ENCODE measurements at regions not wholly inside any gene's neighbourhood (a gene's known extent, or its start where the extent isn't known, plus 50 kb on each side); places are given as distances from the start of the nearest gene placed in this dataset.

DNA sequence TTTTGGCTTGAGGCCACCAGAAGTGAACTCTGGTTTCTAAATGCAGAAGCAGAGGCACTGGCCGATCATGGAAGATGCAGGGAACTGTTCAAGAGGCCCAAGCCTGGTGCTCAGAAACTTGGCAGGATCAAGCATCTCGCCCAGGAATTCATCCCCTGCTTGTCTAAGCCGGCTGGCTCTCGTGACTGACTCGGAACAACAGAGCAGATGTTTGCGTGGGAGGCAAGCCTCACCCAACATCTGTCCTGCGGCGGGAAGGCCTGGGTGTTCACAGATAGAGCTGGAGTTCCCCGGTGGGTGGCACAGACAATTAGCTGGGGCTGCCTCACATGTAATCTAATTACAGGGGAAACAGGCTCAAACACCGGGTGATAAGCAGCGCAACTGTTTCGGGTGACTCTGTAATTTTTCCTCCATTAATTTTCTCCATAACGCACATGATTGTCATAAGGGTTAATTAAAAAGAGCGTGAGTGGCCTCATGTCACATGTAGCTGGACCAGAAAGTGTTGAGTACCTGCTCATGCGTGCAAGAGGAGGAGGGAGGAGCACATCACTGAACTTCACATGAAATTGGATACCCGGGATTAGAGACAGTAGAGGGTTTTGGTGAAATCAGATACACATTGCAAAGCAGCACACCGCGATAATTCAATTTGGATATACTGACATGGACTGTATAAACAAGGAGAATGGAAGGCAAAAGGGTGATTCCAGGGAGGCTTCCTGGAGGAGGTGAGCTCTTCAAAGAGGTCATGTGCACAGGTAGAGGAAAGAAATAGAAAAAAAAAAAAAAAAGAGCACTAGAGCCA lies 180.0 kb downstream of the ETS2 start:
- peak; percentile 81 for DNase-seq
- 34 to 51% methylated on average over 17 to 18 of the region's 18 CpGs for WGBS, 2 donors
- Histone ChIP-seq H3K27ac (peak overlapping the region; percentile 63 to 66), H3K9me3 (no peaks in the 10 kb centered on the region), H3K36me3 (ENCODE audit: low read depth, missing control alignments) (no peaks in the 10 kb centered on the region), H3K27me3 (no peaks in the 10 kb centered on the region), H3K4me3 (no peak overlapping the region), H3K4me1 (peaks cover 55% of the 10 kb centered on the region)
- no peak for TF ChIP-seq POLR2A (IDR thresholded peaks at IDR 0.05)
- TF ChIP-seq, protein P1, sequence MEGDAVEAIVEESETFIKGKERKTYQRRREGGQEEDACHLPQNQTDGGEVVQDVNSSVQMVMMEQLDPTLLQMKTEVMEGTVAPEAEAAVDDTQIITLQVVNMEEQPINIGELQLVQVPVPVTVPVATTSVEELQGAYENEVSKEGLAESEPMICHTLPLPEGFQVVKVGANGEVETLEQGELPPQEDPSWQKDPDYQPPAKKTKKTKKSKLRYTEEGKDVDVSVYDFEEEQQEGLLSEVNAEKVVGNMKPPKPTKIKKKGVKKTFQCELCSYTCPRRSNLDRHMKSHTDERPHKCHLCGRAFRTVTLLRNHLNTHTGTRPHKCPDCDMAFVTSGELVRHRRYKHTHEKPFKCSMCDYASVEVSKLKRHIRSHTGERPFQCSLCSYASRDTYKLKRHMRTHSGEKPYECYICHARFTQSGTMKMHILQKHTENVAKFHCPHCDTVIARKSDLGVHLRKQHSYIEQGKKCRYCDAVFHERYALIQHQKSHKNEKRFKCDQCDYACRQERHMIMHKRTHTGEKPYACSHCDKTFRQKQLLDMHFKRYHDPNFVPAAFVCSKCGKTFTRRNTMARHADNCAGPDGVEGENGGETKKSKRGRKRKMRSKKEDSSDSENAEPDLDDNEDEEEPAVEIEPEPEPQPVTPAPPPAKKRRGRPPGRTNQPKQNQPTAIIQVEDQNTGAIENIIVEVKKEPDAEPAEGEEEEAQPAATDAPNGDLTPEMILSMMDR (IDR thresholded peaks at IDR 0.05): no peak
- intact Hi-C loops (cut with DNase I; ENCODE audit: low total_unique reads): no loop called here

DNA sequence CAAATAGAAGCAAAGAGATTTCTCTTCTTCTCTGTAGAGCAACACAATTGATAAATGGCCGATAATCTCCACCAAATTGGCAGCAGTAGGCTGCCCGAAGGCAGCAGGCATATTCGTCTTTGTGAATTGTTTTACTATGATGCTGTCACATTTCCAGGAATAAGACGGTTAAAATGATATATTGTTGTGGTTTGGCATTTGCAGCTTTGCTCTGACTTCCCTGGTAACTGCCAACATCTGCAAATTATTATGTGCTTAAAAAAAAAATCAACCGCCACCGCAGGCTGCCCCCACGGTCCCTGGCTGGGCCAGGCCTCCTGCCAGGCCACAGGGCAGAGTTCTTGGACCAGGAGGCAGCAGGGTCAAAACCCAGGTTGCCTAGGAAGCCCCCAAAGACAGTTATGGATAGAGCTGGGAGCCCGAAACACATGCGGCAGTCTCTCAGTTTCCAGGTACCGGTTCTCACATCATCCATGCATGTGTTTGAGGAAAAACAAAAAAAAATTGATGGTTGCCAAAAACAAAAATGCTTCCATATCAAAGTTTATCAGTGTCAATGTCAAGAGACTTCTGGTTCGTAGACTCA lies 179.3 kb downstream of the ETS2 start:
- no peaks in the 10 kb centered on the region for H3K27me3 ChIP-seq
- no peak overlapping the region for H3K4me3 ChIP-seq
- no peak for DNase-seq
- no peak for TF ChIP-seq POLR2A (IDR thresholded peaks at IDR 0.05)
- TF ChIP-seq, protein P1 (IDR thresholded peaks at IDR 0.05): no peak
- peak overlapping the region; percentile 63 to 66 for H3K27ac ChIP-seq
- H3K4me1 ChIP-seq: peaks cover 48% of the 10 kb centered on the region
- intact Hi-C loops (cut with DNase I; ENCODE audit: low total_unique reads): no loop called here
- H3K9me3 ChIP-seq: no peaks in the 10 kb centered on the region
- H3K36me3 ChIP-seq (ENCODE audit: low read depth, missing control alignments): no peaks in the 10 kb centered on the region
- 29 to 38% methylated on average over 11 of the region's 11 CpGs for WGBS, 2 donors

DNA sequence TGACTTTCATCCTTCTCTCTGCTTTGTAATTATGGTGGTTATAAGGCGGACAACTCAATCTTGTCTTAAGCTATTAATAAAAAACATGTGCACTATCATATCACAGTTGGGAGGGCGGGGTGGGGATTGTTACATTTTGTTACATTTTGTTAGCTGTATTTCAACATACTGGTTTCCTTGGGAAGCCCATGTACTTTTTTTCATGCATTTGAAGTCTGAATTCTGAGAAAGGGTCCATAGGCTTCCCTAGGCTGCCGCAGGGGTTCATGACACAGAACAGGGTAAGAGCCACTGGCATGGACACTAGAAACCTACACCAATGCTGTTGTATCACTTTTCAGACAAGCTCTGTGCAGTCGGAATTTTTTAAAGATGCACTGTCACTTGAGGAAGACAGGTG lies 178.8 kb downstream of the ETS2 start:
- WGBS, 2 donors: 46 to 52% methylated on average over 4 of the region's 4 CpGs
- Histone ChIP-seq H3K4me1 (peaks cover 45% of the 10 kb centered on the region), H3K4me3 (no peak overlapping the region), H3K27me3 (no peaks in the 10 kb centered on the region), H3K27ac (peak overlapping the region; percentile 63 to 66), H3K9me3 (no peaks in the 10 kb centered on the region), H3K36me3 (ENCODE audit: low read depth, missing control alignments) (no peaks in the 10 kb centered on the region)
- peak; percentile 36 for DNase-seq
- TF ChIP-seq POLR2A (IDR thresholded peaks at IDR 0.05): no peak
- TF ChIP-seq, protein P1 (IDR thresholded peaks at IDR 0.05): no peak
- intact Hi-C loops (cut with DNase I; ENCODE audit: low total_unique reads): no loop called here

DNA sequence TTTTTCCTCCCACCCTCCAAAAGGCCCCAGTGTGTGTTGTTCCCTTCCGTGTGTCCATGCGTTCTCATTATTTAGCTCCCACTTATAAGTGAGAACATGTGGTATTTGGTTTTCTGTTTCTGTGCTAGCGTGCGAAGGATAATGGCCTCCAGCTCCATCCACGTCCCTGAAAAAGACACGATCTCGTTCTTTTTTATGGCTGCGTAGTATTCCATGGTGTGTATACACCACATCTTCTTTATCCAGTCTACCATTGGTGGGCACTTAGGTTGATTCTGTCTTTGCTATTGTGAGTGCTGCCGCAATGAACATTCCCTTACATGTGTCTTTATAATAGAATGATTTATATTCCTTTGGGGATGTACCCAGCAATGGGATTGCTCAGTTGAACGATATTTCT lies 177.8 kb downstream of the ETS2 start:
- 83 to 88% methylated on average over 10 of the region's 10 CpGs for WGBS, 2 donors
- H3K36me3 ChIP-seq (ENCODE audit: low read depth, missing control alignments): no peaks in the 10 kb centered on the region
- DNase-seq: no peak
- peaks cover 37% of the 10 kb centered on the region for H3K4me1 ChIP-seq
- H3K27me3 ChIP-seq: no peaks in the 10 kb centered on the region
- no peaks in the 10 kb centered on the region for H3K9me3 ChIP-seq
- no peak overlapping the region for H3K27ac ChIP-seq
- no peak for TF ChIP-seq POLR2A (IDR thresholded peaks at IDR 0.05)
- TF ChIP-seq, protein P1 (IDR thresholded peaks at IDR 0.05): no peak
- H3K4me3 ChIP-seq: no peak overlapping the region
- intact Hi-C loops (cut with DNase I; ENCODE audit: low total_unique reads): no loop called here
